Brain microvascular endothelial cell (primary cell): ENCODE measurements at regions not wholly inside any gene's neighbourhood (a gene's known extent, or its start where the extent isn't known, plus 50 kb on each side); places are given as distances from the start of the nearest gene placed in this dataset.

Source experiments
- DNase-seq: peaks from one replicate; pipeline ENCODE4 v3.0.0-alpha.2; 2020
- H3K27ac ChIP-seq: fragments of 250-450 bp; sonication (Bioruptor Pico); 2 replicates; pipeline ENCODE4 v1.5.1; 2020; ENCODE audit warnings: mild to moderate bottlenecking, moderate library complexity
- H3K27me3 ChIP-seq: fragments of 250-450 bp; sonication (Bioruptor Pico); replicated peaks from 2 replicates; pipeline ENCODE4 v1.5.1; 2020; ENCODE audit warnings: mild to moderate bottlenecking
- H3K36me3 ChIP-seq: fragments of 250-450 bp; sonication (Bioruptor Pico); replicated peaks from 2 replicates; pipeline ENCODE4 v1.5.1; 2020; ENCODE audit warnings: mild to moderate bottlenecking
- H3K4me3 ChIP-seq: 2 replicates; pipeline ENCODE4 v1.5.1; 2011; ENCODE audit warnings: low read depth, mild to moderate bottlenecking, control low read depth, low read length, moderate library complexity
- in situ Hi-C: cut with HindIII; loops from 2 replicates; pipeline ENCODE4 v1.10.0; 2017; ENCODE audit warnings: low sequenced_read_pairs, low pct_ligation_motif_present
- TF ChIP-seq, protein P1 (sequence below): IDR thresholded peaks from 2 replicates; pipeline ENCODE4 v1.5.1; 2011; ENCODE audit warnings: low read depth, mild to moderate bottlenecking, moderate library complexity, low read length, control low read depth, inconsistent platforms; ENCODE audit errors: missing control alignments

DNA sequence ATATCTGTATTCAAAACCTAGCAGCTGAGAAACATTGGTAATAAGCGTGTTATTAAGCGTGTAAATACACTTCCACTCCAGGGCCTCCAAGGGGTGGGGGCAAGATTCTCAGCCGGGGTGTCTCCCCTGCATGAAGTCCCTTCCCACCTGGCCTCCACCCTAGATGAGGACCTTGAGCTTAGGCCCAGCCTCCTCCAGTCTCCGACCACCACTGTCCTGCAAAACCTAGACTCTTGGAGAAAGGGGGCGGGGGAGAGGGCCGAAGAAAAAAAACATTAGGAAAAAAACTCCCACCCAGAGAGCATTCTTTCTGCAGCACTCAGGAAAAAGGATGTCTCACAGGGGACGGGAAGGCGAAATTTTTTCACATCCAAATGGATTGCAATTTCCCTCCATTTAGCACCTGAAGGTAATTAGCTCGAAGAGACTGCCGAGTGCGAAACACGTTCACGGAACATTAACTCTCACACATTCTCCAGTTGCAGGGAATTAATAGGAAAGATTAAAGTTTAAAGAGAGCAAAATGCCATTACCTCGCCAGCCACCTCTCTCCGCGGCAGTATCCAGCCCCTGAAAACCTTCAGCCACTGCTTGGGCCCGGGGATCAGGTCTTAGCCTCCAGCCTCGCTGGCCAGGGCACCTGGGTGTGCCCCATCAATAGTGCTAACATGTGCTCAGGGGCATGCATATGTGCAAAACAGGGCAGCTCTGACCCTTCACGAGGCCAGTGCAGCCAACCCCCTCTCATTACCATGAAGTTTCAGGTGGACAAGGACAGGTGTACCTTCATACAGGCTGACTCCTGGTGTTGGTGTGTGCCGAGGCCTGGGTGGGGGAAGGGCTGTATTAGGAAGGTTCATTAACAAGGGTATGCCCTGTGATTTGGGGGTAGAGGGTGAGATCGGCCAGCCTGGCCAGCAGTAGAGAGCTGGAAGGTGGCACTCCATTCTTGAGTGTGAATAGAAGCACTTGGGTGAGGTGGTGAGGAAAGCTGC lies 77.2 kb downstream of the HIF1AN start:
- TF ChIP-seq, protein P1, sequence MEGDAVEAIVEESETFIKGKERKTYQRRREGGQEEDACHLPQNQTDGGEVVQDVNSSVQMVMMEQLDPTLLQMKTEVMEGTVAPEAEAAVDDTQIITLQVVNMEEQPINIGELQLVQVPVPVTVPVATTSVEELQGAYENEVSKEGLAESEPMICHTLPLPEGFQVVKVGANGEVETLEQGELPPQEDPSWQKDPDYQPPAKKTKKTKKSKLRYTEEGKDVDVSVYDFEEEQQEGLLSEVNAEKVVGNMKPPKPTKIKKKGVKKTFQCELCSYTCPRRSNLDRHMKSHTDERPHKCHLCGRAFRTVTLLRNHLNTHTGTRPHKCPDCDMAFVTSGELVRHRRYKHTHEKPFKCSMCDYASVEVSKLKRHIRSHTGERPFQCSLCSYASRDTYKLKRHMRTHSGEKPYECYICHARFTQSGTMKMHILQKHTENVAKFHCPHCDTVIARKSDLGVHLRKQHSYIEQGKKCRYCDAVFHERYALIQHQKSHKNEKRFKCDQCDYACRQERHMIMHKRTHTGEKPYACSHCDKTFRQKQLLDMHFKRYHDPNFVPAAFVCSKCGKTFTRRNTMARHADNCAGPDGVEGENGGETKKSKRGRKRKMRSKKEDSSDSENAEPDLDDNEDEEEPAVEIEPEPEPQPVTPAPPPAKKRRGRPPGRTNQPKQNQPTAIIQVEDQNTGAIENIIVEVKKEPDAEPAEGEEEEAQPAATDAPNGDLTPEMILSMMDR, result no peak
- DNase-seq, result no peak
- Histone ChIP-seq H3K4me3 (no peak overlapping the region), H3K27me3 (no peaks in the 10 kb centered on the region), H3K36me3 (no peaks in the 10 kb centered on the region), H3K27ac (no peak overlapping the region)
- in situ Hi-C loops, result no loop called here

DNA sequence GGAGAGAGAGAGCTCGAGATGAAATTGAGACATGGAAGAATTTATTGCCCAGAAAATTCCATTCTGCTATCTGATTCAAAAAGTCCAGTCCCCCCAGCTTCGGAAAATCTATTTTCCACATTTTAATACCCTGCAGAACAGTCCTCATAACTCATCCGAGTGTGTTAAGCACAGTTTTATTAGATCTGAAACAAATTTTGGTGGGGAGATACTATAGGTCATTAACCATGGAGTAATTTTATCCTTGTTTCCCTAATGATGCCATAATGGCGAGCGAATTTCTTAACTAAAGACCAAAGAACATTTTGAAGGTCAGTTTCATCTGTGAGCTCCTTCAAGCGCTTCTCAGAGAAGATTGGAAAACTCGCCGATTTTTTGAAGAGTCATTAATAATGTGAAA lies 78.1 kb downstream of the HIF1AN start:
- H3K27me3 ChIP-seq, result no peaks in the 10 kb centered on the region
- no peak overlapping the region for H3K4me3 ChIP-seq
- H3K36me3 ChIP-seq, result no peaks in the 10 kb centered on the region
- no peak for DNase-seq
- in situ Hi-C loops, result no loop called here
- TF ChIP-seq, protein P1, result no peak
- H3K27ac ChIP-seq, result no peak overlapping the region

DNA sequence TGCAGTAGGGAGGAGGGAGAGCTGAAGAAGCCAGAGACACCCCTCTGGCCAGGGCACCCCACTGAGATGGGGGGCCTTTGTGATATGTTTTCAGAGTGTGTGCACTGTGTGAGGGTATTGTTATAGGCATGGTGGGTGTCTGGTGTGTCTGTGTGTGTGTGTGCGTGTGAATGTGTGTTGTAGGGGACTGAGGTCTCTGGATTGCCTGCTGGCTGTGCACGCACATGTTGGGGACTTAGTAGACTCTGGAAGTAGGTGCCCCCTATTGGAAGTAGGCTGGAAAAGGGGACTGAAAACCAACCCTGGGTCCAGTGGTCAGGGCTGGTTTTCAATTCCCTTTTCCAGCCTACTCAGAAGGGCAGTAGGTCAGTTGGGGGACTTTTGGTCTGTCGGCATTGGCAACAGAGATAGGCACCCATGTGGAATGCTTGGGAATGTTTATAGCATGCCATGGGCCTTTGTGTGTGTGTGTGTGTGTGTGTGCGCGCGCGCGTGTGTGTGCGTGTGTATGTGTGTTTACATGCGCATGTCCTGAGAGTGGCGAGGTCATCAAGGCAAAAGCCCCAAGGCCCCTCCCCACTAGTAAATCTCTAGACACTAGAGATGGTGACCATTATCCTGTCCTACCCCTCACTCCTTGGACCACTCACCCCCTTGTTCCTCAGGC lies 78.8 kb downstream of the HIF1AN start:
- no peak overlapping the region for H3K4me3 ChIP-seq
- TF ChIP-seq, protein P1, result no peak
- DNase-seq, result no peak
- no peaks in the 10 kb centered on the region for H3K36me3 ChIP-seq
- H3K27me3 ChIP-seq, result no peaks in the 10 kb centered on the region
- in situ Hi-C loops, result no loop called here
- H3K27ac ChIP-seq, result no peak overlapping the region

DNA sequence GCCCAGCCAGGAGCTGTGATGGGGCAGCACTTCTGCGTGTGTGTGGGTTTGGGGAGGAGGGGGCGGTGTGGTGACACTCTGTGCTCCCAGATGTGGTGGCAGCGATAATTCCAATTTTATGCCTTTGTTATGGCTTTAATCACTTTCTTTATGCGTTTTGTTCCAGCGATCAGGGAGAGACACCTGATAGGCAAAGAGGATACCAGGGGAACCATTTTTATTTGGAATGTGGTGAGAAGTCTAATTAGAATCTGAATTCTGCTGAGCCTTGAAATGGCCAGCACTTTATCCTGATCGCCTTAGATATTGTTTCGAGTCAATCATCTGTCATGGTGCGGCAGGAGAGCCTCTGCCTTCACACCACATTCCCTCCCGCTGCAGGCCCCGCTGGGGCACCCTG lies 79.5 kb downstream of the HIF1AN start:
- DNase-seq, result no peak
- TF ChIP-seq, protein P1, result no peak
- Histone ChIP-seq H3K36me3 (no peaks in the 10 kb centered on the region), H3K4me3 (no peak overlapping the region), H3K27me3 (peaks cover 3% of the 10 kb centered on the region), H3K27ac (no peak overlapping the region)
- in situ Hi-C loops, result no loop called here

- no peak overlapping the region for H3K27ac ChIP-seq
- H3K36me3 ChIP-seq, result no peaks in the 10 kb centered on the region
- H3K27me3 ChIP-seq, result peaks cover 10% of the 10 kb centered on the region
- DNase-seq, result no peak
- TF ChIP-seq, protein P1, result no peak
- no peak overlapping the region for H3K4me3 ChIP-seq
- in situ Hi-C loops, result no loop called here
Measured at GRCh38 chr10:100615908-100616307, 80.2 kb downstream of the HIF1AN start.
